AG04449 (cell line): ENCODE measurements at regions not wholly inside any gene's neighbourhood (a gene's known extent, or its start where the extent isn't known, plus 50 kb on each side); places are given as distances from the start of the nearest gene placed in this dataset.
"Not testable (repeated sequence)": the region's sequence is repeated elsewhere in the genome, so short reads cannot be mapped to it uniquely, and the experiment has no call there.

Experiments
- CTCF ChIA-PET: fragments of 350-600 bp; formaldehyde crosslinking; extraction: SDS; loops from one replicate; lab custom pipeline; 2021; ENCODE audit warnings: antibody characterized with exemption; lab: Yijun Ruan, JAX
- POLR2A ChIA-PET: fragments of 400-600, 350-600 bp; formaldehyde crosslinking; extraction: SDS; loops from one replicate; lab custom pipeline; 2020; ENCODE audit warnings: antibody characterized with exemption, inconsistent platforms; lab: Yijun Ruan, JAX
- DNase-seq: peaks from one replicate; pipeline ENCODE4 v3.0.0-alpha.2; 2010; ENCODE audit warnings: low read depth, low spot score
- H3K4me3 ChIP-seq: 2 replicates; pipeline ENCODE4 v1.5.1; 2011; ENCODE audit warnings: low read depth, mild to moderate bottlenecking, control low read depth, low read length
- CTCF ChIP-seq: IDR thresholded peaks from one replicate; pipeline ENCODE4 v1.5.1; 2011; ENCODE audit warnings: mild to moderate bottlenecking, moderate library complexity, low read length, control low read depth, inconsistent platforms; ENCODE audit not compliant: insufficient read depth; ENCODE audit errors: missing control alignments

- TF ChIP-seq CTCF, result no peak
- POLR2A ChIA-PET, result no interaction called here
- no peak overlapping the region for H3K4me3 ChIP-seq
- DNase-seq, result no peak
- CTCF ChIA-PET, result interaction anchor here (1.4 kb wide), 1 partner anchor 42 kb away, joined by 3 read pairs; no protein-coding TSS in a partner anchor
Measured at GRCh38 chr9:25804856-25805255, 126.6 kb upstream of the TUSC1 start.

- DNase-seq, POLR2A ChIA-PET, H3K4me3 ChIP-seq, CTCF ChIA-PET: not testable (repeated sequence)
Measured at GRCh38 chr9:25801989-25802388, 123.7 kb upstream of the TUSC1 start.

- no peak for DNase-seq
- POLR2A ChIA-PET, result no interaction called here
- no peak overlapping the region for H3K4me3 ChIP-seq
- TF ChIP-seq CTCF, result no peak
- CTCF ChIA-PET, result interaction anchor here (0.9 kb wide), 1 partner anchor 26 kb away, joined by 3 read pairs; no protein-coding TSS in a partner anchor
Measured at GRCh38 chr9:25773805-25774204, 95.6 kb upstream of the TUSC1 start.

- H3K4me3 ChIP-seq, result no peak overlapping the region
- ChIA-PET POLR2A (no interaction called here), CTCF (no interaction called here)
- no peak for TF ChIP-seq CTCF
- DNase-seq, result no peak
Measured at GRCh38 chr9:25755951-25756350, 77.7 kb upstream of the TUSC1 start.

GRCh38 chr9:25752398-25752797 is 74.2 kb upstream of the TUSC1 start:
- no peak for DNase-seq

GRCh38 chr9:25742256-25742655 is 64.0 kb upstream of the TUSC1 start:
- no peak for TF ChIP-seq CTCF
- CTCF ChIA-PET, result no interaction called here
- POLR2A ChIA-PET, result no interaction called here
- DNase-seq, result no peak
- no peak overlapping the region for H3K4me3 ChIP-seq

More at GRCh38 chr9:25752398-25752797, 74.2 kb upstream of the TUSC1 start:
- no peak overlapping the region for H3K4me3 ChIP-seq
- ChIA-PET POLR2A (no interaction called here), CTCF (interaction anchor here (0.6 kb wide), 1 partner anchor 37 kb away, joined by 3 read pairs; no protein-coding TSS in a partner anchor)
- no peak for TF ChIP-seq CTCF

GRCh38 chr9:25733336-25733982 is 55.2 kb upstream of the TUSC1 start:
- no peak overlapping the region for H3K4me3 ChIP-seq
- DNase-seq, result no peak
- no peak for TF ChIP-seq CTCF
- ChIA-PET POLR2A (no interaction called here), CTCF (no interaction called here)

- CTCF ChIA-PET, result interaction anchor here (1.5 kb wide), 1 partner anchor 16 kb away, joined by 3 read pairs; no protein-coding TSS in a partner anchor
- H3K4me3 ChIP-seq, DNase-seq, POLR2A ChIA-PET: not testable (repeated sequence)
Measured at GRCh38 chr9:25731895-25732794, 53.9 kb upstream of the TUSC1 start.
